GM19351 (cell line): ENCODE measurements at regions not wholly inside any gene's neighbourhood (a gene's known extent, or its start where the extent isn't known, plus 50 kb on each side); places are given as distances from the start of the nearest gene placed in this dataset.

Experiments
- ATAC-seq: cut with Tn5 transposase; IDR thresholded peaks from one replicate; pipeline ENCODE4 v1.9.1; 2021; ENCODE audit warnings: mild to moderate bottlenecking, moderate library complexity; ENCODE audit not compliant: unreplicated experiment

DNA sequence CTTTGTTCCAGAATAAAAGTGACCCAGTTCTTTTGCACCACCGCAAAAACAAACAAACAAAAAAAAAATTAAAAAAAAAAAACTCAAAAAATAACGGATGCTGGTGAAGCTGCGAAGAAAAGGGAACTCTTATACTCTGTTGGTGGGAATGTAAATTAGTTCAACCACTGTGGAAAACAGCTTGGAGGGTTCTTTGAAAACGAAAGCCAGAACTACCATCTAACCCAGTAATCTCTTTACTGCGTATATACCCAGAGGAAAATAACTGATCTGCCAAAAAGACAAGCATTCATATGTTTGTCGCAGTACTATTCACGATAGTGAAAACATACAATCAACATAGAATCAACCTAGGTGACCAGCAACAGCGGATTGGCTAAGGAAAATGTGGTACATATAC lies 298.9 kb upstream of the CBLB start:
- ATAC-seq = peak; percentile 53

DNA sequence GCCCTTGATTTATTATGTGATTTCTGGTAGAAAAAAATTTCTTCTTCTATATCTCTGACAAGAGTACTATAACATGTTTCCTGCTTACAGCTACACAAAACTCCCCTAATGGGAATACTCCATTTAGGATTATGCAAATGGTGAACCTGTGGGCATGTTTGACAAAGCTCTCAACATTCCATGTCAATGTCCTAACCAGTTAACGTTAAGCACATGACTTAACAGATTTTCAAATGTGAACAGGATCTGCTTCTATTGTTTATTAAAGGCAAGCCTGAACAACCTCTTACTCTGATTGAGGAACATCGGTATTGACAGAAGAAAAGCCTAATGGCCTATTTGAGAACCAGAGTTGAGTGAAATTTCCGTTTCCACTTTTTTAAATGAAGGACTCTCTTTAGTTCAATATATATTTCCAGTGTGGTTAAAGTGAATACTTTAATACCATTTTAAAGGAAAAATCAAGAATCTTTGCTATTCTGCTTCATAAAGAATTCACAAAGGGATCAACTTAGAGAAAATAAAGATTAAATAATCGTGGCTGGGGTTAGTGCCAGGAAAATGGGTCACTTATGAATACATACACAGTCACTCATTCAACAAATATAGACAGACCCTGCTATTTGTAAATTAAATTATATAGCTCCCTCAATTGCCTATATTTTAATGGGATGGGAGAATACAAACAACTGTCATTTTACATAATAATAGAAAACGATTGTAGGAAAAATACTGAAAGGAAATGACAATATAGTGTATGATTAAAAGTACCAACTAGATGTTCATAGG lies 300.3 kb upstream of the CBLB start:
- no peak for ATAC-seq

DNA sequence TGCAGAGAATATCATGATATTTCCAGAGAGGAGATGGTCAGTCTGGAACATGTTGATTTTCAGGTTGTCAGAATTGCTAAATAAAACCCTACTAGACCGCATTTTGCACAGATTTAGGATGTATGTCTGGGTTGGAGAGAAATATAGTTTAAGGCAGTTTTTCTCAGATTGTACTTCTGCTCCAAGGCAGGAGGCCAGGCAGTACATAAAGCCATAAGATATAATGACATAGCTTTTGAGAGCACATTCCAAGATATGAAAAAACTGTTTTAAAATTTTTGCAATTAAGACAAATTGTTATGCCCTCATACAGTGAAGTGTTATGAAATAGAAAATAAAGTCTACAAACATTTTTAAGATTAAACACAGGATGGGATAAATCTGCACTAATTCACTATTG lies 301.8 kb upstream of the CBLB start:
- no peak for ATAC-seq

DNA sequence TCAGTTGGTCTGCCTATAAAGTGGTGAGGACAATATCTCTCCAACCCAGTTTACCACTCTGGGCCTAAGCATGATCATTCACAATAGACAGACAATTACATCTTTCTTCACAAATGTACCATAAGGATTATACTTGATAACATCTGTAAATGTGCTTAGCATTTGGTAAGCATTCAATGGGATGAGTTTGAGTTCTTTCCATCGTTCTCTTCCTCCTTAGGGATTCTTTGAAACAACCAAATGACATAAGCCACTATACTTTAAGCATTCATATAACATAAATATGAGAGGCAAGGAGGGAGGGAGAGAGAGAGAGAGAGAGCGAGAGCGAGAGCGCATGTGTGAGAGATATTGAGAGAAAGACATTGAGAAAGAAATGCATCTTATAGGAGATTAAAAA lies 303.3 kb upstream of the CBLB start:
- ATAC-seq = no peak

DNA sequence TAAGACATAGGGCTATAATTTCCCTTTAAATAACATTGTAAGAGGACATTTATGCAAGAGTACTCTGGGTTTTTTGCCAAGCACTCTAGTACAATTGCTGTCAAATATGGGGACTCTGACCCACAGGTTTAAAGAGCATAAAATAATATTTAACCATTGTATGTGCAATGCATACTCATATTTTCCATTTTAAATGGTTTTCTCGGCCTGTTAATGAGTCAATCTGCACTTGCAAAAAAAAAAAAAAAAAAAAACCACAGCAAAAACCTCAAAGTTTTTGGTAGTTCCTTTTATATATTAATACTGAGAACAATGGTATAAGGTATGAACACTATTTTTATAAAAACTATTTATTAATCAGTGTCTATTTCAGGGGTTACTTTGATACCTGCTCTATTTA lies 304.0 kb upstream of the CBLB start:
- ATAC-seq = peak; percentile 51

DNA sequence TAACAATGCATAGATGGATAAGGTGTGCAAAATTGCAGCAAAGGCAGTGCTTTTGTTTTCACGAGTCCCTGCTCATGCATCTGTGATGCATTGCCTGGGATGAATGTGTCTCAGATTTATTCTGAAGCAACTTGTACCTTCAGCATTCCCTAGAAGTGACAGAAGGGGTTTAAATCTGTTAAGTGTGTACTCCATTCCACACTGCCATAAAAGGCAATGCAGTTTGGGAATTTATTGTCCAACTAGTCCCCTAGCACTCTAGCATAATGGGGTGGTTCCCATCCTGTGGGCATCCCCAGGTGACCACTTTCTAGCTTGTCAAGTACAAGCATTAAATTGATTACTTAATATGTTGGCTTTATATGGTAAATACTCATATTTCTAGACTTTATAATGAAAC lies 306.5 kb upstream of the CBLB start:
- no peak for ATAC-seq

DNA sequence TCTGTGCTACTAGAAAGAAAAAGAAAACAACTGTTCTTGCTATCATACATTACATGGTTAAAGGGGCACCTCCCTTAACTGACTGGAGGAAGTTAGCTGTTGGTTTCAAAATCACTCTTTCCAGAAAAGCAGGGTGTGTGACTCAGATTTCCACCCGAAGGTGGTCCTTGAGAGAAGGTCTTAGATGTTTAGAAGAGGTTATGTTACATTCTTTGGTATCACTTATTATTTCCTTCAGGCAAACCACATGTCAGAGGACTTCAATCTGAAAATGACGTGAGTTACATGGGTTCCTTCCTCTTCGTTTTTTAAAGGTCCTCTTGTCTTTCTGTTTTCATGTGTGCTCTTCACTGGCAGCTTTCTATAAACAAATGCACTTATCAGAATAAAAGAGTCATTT lies 307.9 kb upstream of the CBLB start:
- ATAC-seq = peak; percentile 81

DNA sequence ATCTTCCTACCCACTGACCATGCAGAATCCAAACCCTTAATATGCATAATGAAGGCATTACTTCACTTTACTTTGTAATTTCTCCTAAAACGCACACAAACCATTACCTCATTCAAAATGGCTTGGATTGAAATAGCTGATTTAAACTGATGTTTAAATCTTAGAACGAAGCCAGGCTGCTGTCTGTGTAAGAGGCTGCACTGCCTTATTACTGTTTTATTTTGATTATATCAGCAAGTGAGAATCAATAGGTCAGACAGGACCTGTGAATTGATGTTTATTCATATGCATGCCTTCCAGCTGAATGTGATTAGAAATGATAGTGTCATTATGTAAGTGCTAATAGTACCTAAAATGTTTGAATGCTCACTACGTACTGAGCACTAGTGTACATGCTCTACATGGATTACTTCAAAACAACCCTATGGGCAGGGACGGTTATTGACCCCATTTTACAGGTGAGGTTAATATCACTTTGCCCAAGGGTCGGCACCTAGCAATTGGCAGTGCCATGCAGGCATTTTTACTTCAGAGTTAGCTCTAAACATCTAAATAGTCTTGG lies 314.2 kb upstream of the CBLB start:
- no peak for ATAC-seq

DNA sequence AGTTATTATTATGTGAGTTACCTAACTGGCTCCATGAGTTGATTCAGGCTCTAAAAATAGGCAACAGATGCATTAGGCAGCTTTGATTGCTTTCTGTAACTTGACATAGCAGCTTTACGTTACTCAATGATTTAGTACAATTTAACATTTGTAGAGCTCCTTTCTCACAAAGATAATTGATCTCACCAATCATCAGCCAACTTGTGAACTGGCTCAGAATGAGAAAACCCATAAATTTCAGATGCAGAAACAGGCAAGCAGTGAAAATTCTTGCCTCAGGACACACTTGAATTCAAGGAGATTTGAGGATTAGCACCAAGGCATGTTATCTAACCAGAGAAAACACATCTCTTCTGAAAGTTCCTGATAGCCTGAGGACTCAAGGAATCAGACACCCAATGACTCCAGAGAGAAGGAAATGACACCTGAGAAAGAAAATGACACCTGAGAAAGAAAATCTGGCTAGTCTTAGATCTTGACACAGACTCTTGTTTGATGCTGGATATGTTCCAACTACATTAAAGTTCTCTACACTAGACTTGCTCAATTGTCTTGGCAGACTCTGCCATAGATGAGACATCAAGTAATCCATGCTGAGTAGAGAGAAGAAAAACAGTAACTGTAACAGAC lies 315.1 kb upstream of the CBLB start:
- peak; percentile 46 for ATAC-seq

DNA sequence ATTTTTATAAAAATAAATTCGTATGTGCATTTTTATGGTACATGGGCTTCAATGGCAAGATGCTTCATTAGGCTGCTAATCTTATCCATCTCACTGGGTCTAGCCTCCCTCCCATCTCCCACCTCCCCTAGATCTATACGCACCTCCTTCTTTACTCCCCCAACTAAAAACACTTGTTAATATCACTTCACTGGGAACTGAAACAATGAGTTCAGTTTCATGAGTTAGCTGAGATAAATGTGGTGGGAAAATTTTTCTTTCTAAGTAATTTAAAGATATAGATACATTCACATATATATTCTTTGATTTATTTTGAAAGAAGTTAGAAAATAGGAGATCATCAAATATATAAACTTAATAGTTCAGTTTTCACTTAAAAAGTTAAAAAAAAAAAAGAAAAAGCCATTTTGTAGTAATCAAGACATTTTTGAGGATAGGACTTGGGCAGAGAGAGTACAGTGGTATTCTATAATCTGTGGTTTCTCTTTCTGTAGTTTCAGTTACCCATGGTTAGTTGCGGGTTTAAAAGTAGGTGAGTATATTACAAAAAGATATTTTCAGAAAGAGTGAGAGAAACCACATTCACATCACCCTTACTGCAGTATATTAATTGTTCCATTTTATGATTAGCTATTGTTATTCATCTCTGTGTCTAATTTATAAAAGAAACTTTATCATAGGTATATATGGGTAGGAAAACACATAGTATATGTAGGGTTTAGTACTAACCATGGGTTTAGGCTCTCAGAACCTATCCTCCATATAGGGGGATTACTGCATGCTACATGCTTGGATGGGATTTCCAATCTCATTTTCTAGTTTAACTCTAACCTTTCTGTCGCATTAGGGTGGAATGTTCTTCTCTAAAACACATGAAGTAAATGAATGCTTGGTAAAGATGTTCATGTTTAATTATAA lies 316.0 kb upstream of the CBLB start:
- ATAC-seq = peak; percentile 89

DNA sequence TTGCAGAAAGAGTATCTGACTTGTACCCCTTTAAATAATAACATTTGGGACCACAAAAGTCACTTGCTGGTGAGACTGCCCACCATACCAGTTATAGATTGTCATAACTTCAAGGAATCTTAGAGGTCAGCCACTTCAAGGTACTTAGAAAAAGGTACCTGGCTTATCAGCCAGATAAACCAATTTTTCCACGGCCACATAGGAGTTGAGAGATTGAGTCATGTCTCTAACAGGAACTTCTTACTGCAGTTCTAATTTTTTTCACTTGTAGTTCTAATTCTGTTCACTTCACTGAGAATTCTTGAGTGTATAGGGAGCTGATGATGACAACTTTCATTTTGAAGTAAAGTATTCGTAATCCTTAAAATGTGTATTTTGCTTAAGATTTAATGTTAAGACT lies 317.1 kb upstream of the CBLB start:
- ATAC-seq = no peak

DNA sequence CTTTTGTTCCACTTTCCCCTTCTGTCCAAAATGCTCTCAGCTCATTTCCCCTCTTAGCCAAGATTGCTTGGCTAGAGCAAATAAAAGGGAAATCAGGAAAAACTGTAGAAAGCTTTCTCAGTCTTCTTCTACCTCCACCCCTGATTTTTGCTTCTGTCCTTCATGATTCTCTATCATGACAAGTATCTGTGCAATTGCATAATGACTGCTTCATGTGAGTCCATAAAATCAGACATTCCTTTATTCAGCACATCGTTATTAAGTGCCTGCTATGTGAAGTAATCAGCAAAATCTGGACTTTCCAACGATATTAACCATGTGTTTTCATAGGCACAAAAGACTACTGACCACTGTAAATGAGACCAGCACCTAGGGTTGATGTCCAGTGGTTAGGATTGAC lies 321.5 kb upstream of the CBLB start:
- ATAC-seq = no peak

DNA sequence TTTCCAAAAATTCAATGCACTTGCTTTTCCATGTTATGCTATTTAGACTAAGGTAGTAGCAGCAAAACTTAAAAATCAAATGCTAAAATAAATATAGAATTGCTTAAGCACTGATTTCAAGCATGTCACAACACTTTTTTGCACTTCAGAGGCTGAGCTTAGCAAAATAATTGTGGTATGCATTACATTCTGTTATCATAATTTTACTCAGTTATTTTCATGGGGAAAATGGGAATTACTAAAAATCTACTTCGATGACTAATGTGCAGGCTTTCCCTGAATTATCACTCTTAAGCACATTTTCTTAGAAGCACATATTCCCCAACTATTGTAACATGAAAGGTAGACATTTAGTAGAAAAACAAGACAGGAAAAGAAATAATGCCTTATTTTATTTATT lies 322.4 kb upstream of the CBLB start:
- no peak for ATAC-seq

DNA sequence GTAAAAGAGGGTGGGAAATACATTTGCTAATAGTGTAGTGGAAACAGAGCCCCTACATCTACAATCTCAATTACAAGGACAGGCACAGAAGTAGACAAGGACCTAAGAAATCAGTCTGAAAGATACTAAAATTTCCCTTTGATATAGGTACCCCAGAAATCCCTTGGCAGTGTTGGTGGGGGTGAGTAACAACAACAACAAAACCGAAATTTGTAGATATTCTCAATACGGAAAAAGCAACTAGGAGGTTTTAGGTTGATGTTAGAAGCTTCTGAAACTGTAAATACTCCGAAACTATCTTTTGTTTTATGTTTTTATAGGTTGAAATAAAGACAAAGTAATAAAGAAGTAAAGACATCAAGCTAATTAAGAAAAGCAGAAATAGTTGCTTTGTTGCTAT lies 323.1 kb upstream of the CBLB start:
- ATAC-seq = no peak

DNA sequence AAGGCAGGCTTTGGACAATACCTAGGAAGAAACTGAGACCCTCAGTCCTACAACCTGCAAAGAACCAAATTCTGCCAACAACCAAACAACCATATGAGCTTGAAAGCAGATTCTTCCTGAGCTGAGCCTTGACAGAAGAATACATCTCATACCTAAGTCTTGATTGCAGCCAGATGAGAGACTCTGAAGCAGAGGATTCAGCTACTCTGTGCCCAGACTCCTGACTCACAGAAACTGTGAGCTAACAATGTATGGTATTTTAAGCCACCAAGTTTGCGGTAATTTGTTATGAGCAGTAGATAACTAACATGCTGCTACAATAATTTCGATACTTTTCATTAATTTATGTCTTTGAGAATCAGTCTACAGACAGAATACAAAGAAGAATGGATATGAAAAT lies 325.1 kb upstream of the CBLB start:
- ATAC-seq = no peak

DNA sequence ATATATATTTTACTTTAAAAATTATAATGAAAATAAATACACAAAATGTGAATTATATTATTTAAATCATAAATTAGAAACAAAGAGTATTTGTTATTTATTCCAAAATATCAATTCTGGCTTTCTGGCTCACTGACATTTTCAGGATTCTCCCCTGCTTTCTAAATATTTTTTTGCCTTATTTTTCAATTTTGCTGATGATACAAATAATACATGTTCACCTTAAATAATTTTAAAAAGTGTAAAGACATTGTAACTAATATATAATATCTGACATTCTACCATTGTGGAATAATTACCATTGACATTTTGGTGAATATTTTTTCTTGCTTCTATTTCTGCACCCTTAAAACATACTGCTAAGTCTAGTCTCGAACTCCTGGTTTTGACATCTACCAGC lies 325.9 kb upstream of the CBLB start:
- no peak for ATAC-seq

DNA sequence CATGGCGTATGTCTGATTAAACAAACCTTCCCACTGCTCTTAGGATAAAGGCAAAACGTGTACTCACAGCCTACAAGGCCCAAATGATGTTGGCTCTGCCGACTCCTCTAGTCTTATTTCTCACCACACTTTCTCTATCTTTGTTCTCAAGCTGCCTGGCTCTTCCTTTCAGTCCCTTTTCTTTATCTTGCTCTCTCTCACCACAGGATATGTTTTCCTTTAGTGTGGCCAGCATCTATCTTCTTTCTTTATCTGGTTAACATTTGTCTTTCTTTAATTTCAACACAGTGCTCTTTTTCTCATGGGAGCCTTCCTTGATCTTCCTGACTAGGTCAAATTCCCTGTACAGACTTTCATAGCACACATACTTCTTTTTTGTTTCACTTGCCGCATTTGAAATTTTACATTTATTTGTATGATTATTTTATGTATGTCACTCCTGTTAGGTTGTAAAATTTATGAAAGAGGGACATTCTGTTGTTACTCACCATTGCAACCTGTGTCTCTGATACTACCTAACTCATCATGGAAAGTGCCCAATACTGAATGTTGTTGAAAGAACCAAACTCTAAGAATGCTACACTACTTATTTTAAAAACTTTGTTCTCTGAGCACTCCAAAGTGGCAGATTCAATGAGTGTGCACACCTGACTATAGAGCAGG lies 328.9 kb upstream of the CBLB start:
- ATAC-seq = no peak

DNA sequence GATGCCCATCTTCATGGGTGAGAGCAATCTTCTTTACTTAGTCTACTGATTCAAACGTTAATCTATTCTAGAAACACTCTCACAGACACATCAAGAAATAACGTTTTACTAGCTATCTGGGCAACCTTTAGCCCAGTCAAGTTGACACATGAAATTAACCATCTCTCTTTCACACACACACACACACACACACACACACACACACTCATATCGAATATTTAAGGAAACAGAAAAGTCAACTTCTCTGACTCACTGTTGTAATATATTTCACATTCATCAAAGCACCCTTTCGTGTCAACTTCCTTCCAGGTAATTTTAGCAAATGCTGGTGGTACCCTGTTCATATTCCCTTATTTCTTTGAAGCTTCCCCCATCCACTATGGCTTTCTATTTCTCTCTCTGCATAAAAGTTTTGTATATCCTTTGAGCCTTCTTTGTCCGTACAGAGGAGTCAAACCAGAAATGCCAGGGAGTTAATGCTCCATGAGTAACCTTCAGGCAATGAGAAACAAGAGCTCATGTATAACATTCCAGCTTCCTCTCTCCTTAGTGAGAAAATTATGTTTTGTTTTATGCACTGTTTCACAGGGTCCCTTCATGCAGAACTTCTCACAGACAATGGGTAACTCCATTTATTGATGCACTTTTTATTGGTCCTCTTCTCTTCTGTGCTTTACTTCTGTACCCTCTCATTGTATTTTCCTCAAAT lies 335.5 kb upstream of the CBLB start:
- ATAC-seq = no peak

DNA sequence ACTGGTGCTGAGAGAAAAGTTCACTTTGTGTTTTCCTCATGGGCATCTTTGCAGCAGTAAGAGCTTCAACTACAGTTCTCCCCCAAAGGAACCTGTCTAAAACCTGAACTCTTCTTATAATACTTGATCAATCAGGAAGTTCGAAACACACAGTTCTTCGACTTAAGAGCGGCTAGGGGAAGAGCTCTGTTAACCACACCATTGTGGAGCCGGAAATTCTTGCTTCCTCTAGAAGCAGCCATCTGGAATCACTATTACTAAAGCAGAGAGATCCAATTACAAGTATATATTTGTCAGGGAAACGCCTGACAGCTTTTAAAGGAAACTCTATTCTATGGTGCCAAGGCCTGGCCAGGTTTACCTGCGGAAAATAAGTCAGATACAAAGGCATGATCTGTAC lies 337.3 kb upstream of the CBLB start:
- peak; percentile 91 for ATAC-seq

DNA sequence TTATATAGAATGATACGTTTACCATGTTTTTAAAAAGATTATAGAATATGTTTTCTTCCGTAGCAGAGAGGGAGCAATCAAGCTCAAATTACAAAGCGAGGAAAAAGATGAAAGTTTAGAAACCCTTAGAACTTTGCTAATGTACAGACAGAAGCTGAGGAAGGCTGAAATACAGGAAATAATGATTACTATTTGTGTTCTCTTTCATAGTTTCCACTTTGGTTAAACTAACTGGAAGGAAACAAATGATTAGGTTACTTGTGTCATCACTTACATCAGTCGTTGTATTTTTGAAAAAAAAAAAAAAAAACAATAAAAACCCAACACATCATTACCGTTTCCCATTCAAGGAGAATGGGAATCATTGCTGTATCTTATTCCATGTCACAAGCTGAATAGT lies 337.8 kb upstream of the CBLB start:
- no peak for ATAC-seq
